22Rv1 (cell line): ENCODE measurements at regions not wholly inside any gene's neighbourhood (a gene's known extent, or its start where the extent isn't known, plus 50 kb on each side); places are given as distances from the start of the nearest gene placed in this dataset.

Experiments
- ZFX ChIP-seq: fragments of 450-650 bp; IDR thresholded peaks from 2 replicates; pipeline ENCODE4 v1.6.1; 2017; ENCODE audit warnings: antibody characterized with exemption, borderline replicate concordance
- TF ChIP-seq, protein P1 (sequence below): fragments of 450-650 bp; IDR thresholded peaks from 2 replicates; pipeline ENCODE4 v1.5.1; 2017; ENCODE audit warnings: mild to moderate bottlenecking

DNA sequence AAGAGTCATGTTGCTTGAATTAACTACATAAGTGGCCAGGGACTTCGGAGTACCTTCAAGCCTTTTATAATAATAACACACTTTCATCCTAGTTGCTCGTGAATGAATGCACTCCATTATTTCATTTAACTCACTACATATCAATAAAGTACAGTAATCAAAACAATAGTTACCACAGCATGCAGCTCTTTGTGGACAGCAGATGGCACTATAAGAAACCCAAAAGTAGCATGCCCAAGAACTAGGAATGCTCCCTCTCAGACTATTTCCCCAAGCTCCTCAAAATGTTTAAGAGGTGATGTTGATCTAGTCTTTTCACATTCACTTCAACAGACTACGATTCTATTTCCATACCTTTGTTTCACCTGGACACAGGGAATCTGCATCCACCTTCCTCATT, 500.8 kb upstream of the DIAPH2 start:
- TF ChIP-seq, protein P1, sequence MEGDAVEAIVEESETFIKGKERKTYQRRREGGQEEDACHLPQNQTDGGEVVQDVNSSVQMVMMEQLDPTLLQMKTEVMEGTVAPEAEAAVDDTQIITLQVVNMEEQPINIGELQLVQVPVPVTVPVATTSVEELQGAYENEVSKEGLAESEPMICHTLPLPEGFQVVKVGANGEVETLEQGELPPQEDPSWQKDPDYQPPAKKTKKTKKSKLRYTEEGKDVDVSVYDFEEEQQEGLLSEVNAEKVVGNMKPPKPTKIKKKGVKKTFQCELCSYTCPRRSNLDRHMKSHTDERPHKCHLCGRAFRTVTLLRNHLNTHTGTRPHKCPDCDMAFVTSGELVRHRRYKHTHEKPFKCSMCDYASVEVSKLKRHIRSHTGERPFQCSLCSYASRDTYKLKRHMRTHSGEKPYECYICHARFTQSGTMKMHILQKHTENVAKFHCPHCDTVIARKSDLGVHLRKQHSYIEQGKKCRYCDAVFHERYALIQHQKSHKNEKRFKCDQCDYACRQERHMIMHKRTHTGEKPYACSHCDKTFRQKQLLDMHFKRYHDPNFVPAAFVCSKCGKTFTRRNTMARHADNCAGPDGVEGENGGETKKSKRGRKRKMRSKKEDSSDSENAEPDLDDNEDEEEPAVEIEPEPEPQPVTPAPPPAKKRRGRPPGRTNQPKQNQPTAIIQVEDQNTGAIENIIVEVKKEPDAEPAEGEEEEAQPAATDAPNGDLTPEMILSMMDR, result peak; percentile 58
- no peak for TF ChIP-seq ZFX
